ENCODE measurements at regions not wholly inside any gene's neighbourhood (a gene's known extent, or its start where the extent isn't known, plus 50 kb on each side); places are given as distances from the start of the nearest gene placed in this dataset.

GRCh38 chr2:221229099-221229498 is 343.0 kb downstream of the EPHA4 start:
- TF ChIP-seq CTCF (IDR thresholded peaks at IDR 0.05) (no peak), POLR2A (IDR thresholded peaks at IDR 0.05) (no peak)

Data from thyroid gland (tissue), 4 donors.